ENCODE measurements at regions not wholly inside any gene's neighbourhood (a gene's known extent, or its start where the extent isn't known, plus 50 kb on each side); places are given as distances from the start of the nearest gene placed in this dataset.
"Not testable (repeated sequence)": the region's sequence is repeated elsewhere in the genome, so short reads cannot be mapped to it uniquely, and the experiment has no call there.

DNA sequence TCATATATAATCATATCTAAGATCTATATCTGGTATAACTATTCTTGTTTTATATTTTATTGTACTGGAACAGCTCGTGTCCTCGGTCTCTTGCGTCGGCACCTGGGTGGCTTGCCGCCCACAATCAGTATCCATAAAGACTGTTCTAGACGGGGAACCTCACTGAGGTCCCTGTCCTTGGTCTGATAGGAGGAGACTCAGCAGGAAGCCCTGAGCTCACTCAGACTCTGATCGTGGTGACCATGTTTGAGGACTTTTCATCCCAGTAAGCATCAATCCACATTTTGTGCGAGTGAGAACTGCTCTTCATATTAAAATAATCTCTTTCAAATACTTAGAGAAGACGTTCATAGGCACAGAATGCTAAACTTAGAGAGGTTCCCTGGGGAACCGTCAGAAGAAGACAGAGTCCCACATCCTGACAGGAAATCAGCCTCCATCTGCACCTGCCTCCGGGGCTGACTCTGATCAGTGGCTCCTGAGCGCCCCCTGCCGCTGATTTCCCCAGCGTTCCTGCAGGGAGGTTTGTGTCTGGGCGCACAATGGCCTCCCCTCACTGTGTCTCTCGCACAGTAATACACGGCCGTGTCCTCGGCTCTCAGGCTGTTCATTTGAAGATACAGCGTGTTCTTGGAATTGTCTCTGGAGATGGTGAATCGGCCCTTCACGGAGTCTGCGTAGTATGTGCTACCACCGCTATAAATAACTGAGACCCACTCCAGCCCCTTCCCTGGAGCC is 1065.9 kb downstream of the TMEM121 start:
- TF ChIP-seq BHLHE40 (IDR thresholded peaks at IDR 0.05; ENCODE audit: low read length); SMARCC2 (IDR thresholded peaks at IDR 0.05); KLF6 (CRISPR knock-in tag; IDR thresholded peaks at IDR 0.05); ESRRA (CRISPR knock-in tag; IDR thresholded peaks at IDR 0.05; ENCODE audit: low read depth); ZBTB26 (CRISPR knock-in tag; IDR thresholded peaks at IDR 0.05; ENCODE audit: borderline replicate concordance); ZFP37 (CRISPR knock-in tag; IDR thresholded peaks at IDR 0.05; ENCODE audit: borderline replicate concordance); POLR2AphosphoS5 (IDR thresholded peaks at IDR 0.05; ENCODE audit: low read depth, low read length); POLR2A (IDR thresholded peaks at IDR 0.05; ENCODE audit: insufficient read depth in 1 of 2, low read depth in 2 of 2, low read length in 2 of 2); ARNT (IDR thresholded peaks at IDR 0.05); KDM6A (CRISPR knock-in tag; IDR thresholded peaks at IDR 0.05; ENCODE audit: low read depth); ZSCAN9 (CRISPR knock-in tag; IDR thresholded peaks at IDR 0.05; ENCODE audit: borderline replicate concordance); ZNF776 (CRISPR knock-in tag; IDR thresholded peaks at IDR 0.05): not testable (repeated sequence)

Measured in HepG2 (cell line).